HG03135 (cell line): ENCODE measurements at regions not wholly inside any gene's neighbourhood (a gene's known extent, or its start where the extent isn't known, plus 50 kb on each side); places are given as distances from the start of the nearest gene placed in this dataset.
"Not testable (repeated sequence)": the region's sequence is repeated elsewhere in the genome, so short reads cannot be mapped to it uniquely, and the experiment has no call there.

Experiments used
- ATAC-seq: cut with Tn5 transposase; IDR thresholded peaks from one replicate; pipeline ENCODE4 v1.9.1; 2021; ENCODE audit warnings: mild to moderate bottlenecking, moderate library complexity; ENCODE audit not compliant: unreplicated experiment

DNA sequence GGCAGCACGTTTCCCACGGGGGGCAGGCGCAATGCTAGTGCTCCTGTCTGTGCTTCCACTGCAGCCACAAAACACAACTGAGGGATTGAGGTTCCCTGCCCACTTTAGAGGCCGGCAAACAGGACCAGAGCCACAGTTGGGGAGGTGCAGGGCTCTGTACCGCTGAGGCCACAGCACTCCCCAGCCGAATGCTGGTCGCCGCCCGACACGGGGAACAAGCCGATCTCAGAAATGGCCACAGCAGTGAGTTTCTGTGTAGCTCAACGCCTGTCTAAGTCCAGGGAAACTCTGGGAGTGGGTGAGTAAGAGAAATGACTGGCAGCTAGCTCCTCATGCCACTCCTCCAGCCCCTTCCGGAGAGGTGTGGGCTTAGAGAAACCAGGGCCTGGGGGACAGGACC is 194.0 kb upstream of the VWC2 start:
- no peak for ATAC-seq

DNA sequence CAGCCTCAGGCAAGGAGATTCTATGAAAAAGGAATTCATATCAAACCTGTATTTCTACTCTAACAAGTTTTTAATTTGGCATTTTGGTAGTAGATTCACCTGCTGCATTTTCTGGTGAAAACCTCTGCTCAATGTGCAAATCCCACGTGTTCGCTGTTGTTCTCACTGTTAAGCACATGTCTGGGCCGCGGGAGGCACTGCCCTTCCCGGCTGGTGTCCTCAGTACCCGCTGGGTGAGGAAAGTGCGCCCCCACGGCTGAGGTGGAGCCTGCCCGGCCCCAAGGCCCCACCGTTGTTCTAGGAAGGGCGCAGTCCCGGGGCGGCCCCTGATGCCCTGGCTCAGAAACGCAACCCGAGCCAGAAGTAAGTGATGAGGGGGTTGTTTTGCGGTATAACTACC is 193.4 kb upstream of the VWC2 start:
- no peak for ATAC-seq

DNA sequence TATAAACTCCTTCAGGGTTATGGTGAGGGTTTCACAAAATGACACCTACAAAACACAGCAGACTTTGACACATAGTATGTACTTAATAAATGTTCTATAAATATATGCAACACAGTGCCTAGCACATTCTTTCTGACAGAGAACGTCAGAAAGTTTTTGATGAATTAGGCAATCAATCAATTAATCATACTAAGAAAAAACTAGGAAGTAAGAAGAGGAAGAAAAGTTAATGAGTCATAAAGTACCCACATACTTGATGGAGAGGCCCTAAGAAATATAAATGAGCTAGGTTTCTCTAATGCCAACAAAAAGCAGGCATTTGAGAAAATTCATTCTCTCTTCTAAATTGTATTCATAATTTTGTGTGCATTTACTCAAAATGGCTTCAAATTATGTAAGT is 192.7 kb upstream of the VWC2 start:
- ATAC-seq = no peak

DNA sequence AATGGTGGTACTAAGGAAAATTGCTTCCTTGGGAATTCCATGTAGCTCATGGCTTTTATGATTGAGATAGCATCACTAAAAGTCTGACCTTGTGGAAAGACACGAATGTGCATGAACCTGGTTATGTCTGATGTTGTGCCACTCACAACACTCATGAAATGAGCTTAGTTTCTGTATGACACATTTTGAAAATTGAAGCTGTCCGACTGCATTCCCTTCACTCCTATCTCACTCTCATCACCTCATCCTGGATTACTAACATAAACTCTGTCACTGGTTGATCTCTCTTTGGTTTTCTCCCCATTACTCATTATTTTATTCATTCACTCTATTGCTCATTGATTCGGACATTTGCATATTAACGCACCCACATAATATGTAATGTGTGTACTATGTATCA is 190.0 kb upstream of the VWC2 start:
- no peak for ATAC-seq

DNA sequence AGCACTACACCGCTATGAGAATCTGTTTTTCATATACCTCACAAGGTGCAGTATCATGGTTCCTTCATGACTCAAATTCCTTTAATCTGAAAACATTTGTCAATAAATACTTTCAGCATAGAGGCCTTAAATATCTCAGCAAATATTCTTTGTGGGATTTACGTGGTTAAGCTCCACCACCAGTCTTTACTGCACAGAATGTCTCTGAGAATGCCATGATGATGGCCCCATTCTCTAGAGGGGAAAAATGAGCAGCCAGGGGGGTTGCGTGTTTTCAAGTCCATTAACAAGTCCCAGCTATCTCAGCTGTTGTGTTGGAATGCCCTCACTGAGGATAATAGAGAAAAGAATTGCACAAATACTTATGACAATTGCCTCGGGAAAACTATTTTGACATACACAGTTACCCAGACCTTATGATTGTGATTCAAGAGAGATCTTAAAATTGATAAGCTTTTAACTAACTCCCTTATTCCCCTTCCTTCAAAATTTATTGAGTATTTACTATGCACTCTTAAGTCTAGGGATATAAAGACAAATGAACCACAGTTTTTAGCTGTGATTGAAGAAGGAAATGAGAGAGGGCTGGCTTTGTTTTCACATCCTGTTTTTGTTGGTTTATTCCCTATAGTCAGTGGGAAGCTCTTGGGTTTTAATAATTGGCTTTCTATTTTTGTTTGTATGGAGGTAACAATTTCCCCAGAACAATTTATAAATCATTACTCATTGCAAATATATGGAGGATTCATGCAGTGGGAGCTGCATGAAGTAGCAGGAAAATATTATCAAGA is 176.5 kb upstream of the VWC2 start:
- ATAC-seq = no peak

DNA sequence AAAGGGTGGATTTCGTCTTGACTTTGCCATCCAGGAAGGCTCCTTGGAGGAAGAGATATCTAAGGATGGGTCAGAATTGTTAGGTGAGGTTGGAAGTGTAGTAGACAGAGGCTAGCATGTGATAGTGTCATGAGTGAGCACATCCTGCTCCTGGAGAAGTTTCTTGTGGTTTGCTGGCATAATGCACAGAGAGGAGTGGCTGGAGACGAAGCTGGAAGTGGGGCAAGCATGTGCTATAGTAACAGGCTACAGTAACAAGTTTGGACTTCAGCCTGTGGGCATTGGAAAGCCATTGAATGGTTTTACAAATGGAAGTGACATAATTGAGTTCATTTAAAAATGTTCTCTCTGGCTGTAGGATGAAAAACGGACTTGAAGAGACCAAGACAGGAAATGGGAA is 175.6 kb upstream of the VWC2 start:
- no peak for ATAC-seq

DNA sequence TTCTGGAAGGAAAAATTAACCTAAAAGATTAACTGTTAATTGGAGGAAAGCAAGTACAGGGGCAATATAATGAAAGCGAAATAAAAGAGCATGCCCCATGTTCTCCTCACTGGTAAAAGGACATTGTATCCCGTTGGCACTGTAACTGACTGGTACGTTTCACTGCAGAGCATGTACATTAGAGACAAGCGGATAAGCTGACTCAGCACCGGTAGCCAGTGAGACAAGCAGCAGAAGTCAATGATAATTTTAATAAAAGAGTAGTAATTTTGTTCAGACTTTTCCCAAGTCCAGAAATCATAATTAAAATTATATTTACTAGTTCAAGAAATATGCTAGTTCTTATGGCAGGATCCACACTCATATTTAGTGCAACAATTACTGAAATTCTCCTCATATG is 161.5 kb upstream of the VWC2 start:
- no peak for ATAC-seq

DNA sequence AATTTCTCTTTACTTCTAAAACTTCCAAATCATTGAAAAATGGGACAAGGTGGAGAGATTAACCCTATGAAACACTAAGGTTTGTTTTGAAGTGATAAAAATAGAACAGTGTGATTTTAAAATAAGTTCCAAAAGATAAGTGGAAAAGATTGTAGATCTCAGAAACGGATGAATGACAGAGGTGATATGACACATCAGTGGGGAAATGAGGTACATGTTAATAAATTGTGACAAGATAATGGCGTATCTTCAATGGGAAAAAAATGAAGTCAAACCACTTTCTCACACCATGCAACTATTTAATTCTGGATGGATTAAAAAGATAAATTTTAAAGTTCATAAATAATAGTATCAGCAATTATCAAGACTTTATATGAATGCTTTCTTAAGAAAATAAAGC is 159.7 kb upstream of the VWC2 start:
- no peak for ATAC-seq

DNA sequence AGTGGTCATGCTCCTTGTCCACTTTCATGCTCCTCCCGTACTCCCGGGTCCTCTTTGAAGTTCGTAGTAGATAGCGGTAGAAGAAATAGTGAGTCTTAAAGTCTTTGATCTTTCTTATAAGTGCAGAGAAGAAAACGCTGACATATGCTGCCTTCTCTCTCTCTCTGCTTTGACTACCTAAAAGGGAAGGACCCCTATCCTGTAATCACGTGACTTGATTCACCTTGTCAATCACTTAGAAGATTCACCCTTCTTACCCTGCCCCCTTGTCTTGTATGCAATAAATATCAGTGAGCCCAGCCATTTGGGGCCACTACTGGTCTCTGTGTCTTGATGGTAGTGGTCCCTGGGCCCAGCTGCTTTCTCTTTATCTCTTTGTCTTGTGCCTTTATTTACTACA is 158.5 kb upstream of the VWC2 start:
- ATAC-seq = not testable (repeated sequence)

DNA sequence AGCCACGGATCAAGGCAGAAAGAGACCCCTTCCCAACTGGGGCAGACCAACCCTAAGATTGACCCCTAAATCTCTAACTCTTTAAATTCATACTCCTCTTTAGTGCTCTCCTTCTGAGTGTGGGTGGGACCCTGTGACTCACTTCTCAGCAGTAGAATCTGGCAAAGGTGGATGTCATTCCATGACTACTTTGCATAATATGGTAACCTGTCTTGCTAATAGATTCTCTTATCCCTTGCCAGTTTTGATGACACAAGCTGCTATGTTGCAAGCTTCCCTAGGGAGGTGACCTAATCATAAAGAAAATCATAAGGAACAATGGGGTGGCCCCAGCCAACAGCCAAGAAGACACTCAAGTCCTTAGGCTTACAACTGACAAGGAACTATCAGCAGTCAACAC is 155.4 kb upstream of the VWC2 start:
- ATAC-seq = no peak

DNA sequence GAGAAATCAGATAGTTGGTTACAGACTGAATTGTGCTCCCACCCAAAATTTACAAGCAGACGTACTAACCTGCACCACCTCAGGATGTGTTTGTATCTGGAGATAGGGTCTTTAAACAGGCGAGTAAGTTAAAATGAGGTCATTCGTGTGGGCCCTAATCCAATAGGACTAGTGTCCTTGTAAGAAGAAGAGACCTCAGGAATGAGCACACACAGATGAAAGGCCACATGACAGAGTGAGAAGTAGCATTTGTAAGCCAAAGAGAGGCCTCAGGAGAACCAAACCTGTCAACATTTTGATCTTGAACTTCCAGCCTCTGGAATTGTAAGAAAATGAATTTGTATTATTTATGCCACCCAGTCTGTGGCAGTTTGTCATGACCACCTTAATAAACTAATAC is 149.5 kb upstream of the VWC2 start:
- ATAC-seq = no peak

DNA sequence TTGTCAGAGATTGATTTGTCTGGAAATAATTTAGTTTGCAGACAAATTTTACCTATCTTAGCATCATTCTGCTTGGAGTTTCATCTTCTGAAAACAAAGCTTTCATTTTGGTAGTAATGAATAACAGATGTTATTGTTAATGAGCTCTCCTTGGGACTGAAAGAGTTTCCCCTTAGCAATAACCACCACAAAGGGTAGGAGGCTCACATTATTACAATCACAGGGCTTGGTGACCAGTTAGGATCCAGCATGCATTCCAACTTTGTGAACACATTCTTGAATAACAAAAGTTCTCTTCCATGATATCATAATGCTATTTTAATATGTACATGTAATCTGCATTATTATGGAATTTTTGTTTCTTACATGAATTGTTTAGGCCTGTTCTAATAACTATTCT is 148.8 kb upstream of the VWC2 start:
- ATAC-seq = no peak

DNA sequence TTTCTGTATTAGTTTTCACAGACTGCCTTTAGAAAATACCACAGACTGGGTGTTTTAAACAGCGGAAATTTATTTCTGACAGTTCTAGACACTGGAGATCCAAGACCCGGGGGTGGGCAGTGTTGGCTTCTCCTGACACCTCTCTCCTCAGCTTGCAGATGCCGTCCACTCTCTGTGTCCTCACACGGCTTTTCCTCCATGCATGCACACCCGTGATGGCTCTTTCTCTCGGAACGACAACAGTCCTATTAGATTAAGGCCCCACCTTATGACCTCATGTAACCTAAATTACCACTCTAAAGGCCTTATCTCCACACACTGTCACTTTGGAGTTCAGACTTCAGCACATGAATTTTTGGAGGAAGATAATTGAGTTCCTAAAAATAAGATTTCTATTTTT is 142.9 kb upstream of the VWC2 start:
- no peak for ATAC-seq

DNA sequence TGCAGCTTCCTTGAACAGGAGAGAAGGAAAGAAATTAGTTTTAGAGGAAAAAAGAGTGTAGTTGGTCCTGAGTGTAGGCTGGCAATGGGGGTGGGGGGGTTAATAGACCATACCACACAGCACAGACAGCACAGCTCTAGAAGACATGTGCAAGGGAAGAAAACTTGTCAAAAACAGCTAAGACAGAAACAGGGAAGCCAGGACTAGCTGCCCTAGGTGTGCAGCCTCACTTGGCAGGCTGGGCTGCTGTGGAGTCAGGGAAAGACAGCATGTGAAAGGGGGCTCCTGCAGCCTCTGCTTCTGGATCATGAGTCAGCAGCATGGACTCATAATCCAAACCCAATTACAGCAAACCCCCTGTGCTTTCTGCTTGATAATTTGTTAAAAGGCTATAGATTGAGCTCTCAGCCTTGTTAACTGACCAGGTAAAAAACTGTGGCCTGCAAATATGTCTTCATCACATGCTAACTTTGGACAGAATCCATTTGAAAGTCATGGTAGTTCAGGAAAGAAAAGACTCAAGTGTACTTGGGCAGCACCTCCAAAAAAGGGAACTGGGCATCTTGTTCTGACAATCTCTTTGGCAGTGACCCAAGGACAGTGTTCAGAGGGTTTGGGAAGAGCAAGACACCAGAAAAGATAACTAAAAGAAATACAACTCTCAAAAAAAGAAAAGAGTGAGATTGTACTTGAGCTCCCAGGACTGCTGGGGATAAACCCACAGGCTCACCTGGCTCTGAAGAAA is 142.2 kb upstream of the VWC2 start:
- ATAC-seq = no peak

DNA sequence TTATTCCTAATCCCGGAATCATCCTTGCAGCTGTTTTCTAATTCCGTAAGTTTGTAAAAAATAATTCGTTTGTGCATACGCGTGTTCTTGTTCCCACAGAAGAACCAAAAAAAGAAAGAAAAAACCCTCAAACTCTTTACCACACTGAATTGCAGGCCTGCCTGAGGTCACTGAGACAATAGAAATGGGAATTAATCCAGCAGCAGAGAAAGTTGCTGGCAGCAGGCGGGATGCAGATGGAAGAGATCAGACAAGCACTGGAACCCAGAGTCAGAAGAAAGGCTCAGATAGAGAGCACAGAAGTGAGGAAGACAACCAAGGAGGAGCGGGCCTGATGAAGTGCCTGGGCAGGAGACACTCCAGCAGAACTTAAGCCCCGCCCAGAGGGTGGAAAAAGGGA is 141.5 kb upstream of the VWC2 start:
- no peak for ATAC-seq

DNA sequence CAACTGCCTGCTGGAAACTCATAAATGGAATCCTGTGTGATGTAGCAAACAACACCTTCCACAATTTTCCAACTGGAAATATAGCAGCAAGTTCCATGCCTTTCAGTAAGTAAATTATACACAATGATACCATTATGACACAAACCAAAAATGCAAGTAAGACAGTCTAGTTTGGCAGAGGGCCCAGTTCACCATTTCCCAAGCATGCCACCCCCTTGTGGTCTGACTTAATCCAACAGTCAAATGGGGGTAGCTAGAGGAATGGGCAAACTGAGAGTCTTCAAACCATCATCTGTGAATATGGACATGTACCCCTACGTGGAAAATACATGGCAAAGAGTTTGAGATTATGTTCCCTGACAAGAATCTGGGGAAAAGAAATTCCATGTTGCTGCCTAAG is 137.6 kb upstream of the VWC2 start:
- no peak for ATAC-seq

DNA sequence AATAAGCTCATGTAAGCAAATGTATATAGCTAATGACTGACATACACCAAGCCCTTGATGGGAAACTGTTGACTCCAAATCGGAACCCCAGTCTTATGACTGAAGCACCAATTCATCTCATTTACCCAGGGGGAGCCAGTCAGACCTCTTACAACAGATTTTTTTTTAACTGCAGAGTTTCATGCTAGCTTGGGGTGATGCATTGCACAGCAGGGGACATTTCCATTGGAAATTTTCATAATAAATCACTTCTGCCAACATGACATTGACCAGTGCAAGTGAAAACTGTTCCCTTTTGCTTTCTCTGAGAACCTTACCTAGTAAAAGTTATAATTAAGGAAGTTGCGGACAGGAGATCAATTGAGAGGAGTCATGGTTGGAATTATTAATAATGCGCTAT is 137.0 kb upstream of the VWC2 start:
- ATAC-seq = no peak

DNA sequence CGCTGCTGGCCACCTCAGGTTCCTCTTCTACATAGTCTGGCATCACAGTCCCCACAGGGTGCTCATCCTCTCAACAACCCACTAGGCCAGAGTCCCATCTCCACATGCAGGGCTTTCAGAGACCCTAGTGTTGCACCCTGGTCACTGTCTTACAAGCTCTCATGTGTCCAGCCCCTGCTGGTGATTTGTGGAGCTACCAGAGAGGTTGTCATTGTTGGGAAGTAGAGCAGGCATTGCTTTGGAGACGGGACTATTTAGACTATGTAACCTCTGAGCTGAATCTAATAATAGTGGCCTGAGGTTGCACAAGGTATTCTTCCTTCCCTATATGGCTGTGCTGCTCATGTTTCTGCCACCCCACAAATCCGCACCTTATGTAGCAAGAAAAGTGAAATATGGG is 135.3 kb upstream of the VWC2 start:
- no peak for ATAC-seq

DNA sequence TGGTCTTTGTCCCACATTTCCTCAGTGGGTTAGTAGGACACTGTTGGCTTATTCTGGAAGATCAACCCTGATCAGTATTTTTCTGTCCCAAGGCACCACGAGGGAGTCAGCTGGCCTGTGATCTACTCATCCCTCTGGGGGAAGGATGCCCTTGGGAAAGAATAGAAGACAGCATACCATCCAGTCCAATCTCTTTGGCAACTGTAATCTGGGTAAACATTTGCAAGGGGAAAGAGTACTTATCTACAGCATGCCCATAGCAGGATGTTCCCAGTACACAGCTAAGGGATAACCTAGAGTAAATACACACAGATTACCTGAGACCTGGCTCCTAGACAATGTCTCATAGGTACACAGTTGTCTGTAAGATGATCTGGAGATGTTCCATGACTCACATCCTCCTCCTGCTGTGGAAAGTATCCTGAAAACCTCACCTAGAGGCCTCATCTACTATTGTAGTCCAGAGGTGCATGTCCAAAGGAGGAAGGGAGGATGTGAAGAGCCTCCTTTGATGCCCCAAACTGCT is 134.3 kb upstream of the VWC2 start:
- ATAC-seq = no peak

DNA sequence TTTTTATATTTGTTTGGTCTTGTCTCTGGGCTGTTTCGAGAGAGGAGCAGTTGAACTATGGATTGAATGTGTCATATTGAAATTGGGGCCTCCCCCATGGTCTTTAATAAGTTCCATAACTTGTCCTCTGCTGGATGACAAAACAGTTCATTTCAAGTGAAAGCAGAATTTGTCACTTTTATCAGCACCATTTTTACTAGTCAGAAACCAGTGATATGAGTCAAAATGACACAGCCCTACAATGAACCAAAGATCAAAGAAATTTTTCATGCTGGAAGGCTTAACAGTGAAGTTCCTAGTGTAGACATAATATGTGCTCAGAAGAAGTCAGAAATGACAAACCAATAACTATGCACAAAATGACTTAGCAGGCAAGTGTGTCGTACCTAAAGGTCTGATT is 133.6 kb upstream of the VWC2 start:
- no peak for ATAC-seq

DNA sequence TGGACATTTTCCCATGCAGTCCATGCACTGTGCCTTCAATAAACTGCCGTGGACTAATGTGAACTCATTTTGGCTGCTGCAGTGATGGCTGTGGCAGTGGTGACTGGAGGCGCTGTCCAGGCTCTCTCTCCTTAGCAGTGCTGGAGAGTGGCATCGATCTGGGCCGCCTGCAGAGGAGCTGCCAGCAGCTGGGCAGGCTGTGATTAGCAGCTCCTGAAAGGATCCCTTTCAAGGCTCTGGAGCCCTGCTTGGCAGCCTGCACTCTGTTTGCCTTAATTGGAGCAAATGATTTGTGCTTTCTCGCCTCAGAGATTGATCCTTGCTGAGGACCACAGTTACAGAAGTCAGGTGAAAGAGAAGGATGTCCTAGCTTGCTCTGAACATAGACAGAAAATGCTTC is 130.1 kb upstream of the VWC2 start:
- no peak for ATAC-seq

DNA sequence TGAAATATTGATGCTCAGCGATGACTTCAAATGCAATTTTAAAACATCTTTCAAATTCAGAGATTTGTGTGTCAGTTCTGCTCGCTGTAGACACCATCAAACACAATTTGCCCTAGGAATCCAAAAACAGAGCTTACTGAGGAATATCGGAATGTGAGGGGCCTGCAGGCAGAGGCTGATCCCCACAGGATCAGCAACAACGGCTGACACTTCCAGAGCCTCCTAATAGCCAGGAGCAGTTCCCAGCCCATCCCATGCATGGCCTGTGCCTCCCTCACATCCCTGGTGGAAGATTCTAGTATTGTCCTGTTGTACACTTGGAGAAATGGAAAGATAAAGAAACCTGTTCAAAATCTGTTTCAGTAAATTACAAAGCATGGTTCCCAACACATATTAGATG is 129.7 kb upstream of the VWC2 start:
- ATAC-seq = no peak
